Tibial nerve (tissue), 3 donors: ENCODE measurements at regions not wholly inside any gene's neighbourhood (a gene's known extent, or its start where the extent isn't known, plus 50 kb on each side); places are given as distances from the start of the nearest gene placed in this dataset.

Experiments
- EP300 ChIP-seq, 2 donors: sonication (generic); formaldehyde crosslinking; IDR thresholded peaks; one replicate each; pipeline ENCODE4 v1.6.1; 2017; ENCODE audit warnings: antibody characterized with exemption in 2 of 2, mild to moderate bottlenecking in 1 of 2
- POLR2A ChIP-seq, 2 donors: fragments of 450-650 bp; IDR thresholded peaks; one replicate each; pipeline ENCODE4 v1.6.1; 2017; ENCODE audit warnings: antibody characterized with exemption in 2 of 2, mild to moderate bottlenecking in 2 of 2, moderate library complexity in 2 of 2

DNA sequence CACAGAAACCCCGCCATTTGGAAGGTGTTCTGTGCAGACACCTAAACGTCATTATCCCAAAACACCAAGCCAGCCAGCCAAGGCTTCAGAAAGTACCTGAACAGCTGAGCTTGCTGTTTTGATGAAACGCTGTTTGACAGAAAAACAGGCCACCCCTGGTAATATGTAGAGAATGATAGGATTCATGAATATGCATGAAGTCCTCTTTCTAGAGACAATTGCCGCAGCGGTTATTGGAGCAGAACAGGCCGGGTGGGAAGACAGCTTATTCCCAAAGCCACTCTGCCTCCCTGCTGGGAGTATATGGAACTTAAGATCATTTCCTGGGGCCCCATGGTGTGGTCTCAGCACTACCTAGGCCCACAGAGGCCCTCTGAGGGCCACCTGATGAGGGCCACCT, 229.5 kb downstream of the UQCRFS1 start:
- no peak for TF ChIP-seq POLR2A (IDR thresholded peaks at IDR 0.05)
- TF ChIP-seq EP300 (IDR thresholded peaks at IDR 0.05), result no peak
